Activated CD4-positive, alpha-beta T cell treated with anti-CD3 and anti-CD28 coated beads, Interleukin-2, Interleukin-6, amounts not matched to agents 100 ng/mL and 50 ng/mL, durations not matched to agents 16 hours and 8 hours (primary cell): ENCODE measurements at regions not wholly inside any gene's neighbourhood (a gene's known extent, or its start where the extent isn't known, plus 50 kb on each side); places are given as distances from the start of the nearest gene placed in this dataset.
"Not testable (repeated sequence)": the region's sequence is repeated elsewhere in the genome, so short reads cannot be mapped to it uniquely, and the experiment has no call there.

Experiments used
- DNase-seq: peaks from one replicate; pipeline ENCODE4 v3.0.0-alpha.2; 2020

GRCh38 chr5:93359296-93359959 is 221.6 kb downstream of the NR2F1-AS1 start:
- no peak for DNase-seq

- DNase-seq, result no peak
These were observed 222.8 kb downstream of the NR2F1-AS1 start for GRCh38 chr5:93358176-93358575.

- no peak for DNase-seq
These were observed 223.3 kb downstream of the NR2F1-AS1 start for GRCh38 chr5:93357686-93358085.

GRCh38 chr5:93355691-93356090 is 225.3 kb downstream of the NR2F1-AS1 start:
- no peak for DNase-seq

GRCh38 chr5:93352186-93352585 is 228.8 kb downstream of the NR2F1-AS1 start:
- DNase-seq, result no peak

GRCh38 chr5:93349613-93350012 is 231.4 kb downstream of the NR2F1-AS1 start:
- no peak for DNase-seq

GRCh38 chr5:93348231-93348630 is 232.8 kb downstream of the NR2F1-AS1 start:
- DNase-seq, result no peak

- DNase-seq, result not testable (repeated sequence)
These were observed 234.2 kb downstream of the NR2F1-AS1 start for GRCh38 chr5:93346850-93347249.

- no peak for DNase-seq
These were observed 234.7 kb downstream of the NR2F1-AS1 start for GRCh38 chr5:93346301-93346700.

- DNase-seq, result no peak
These were observed 237.4 kb downstream of the NR2F1-AS1 start for GRCh38 chr5:93343570-93343969.

- DNase-seq, result no peak
These were observed 238.4 kb downstream of the NR2F1-AS1 start for GRCh38 chr5:93342563-93343061.

GRCh38 chr5:93340881-93341280 is 240.1 kb downstream of the NR2F1-AS1 start:
- DNase-seq, result no peak

GRCh38 chr5:93337138-93337537 is 243.9 kb downstream of the NR2F1-AS1 start:
- no peak for DNase-seq

GRCh38 chr5:93336330-93337110 is 244.5 kb downstream of the NR2F1-AS1 start:
- DNase-seq, result no peak

GRCh38 chr5:93331863-93332262 is 249.2 kb downstream of the NR2F1-AS1 start:
- DNase-seq, result no peak

GRCh38 chr5:93331241-93331640 is 249.8 kb downstream of the NR2F1-AS1 start:
- DNase-seq, result no peak

- DNase-seq, result no peak
These were observed 250.5 kb downstream of the NR2F1-AS1 start for GRCh38 chr5:93330506-93330905.

GRCh38 chr5:93329756-93330155 is 251.3 kb downstream of the NR2F1-AS1 start:
- no peak for DNase-seq

GRCh38 chr5:93328833-93329232 is 252.2 kb downstream of the NR2F1-AS1 start:
- DNase-seq, result no peak

- no peak for DNase-seq
These were observed 253.4 kb downstream of the NR2F1-AS1 start for GRCh38 chr5:93327605-93328004.

- no peak for DNase-seq
These were observed 255.1 kb downstream of the NR2F1-AS1 start for GRCh38 chr5:93325946-93326345.

GRCh38 chr5:93322974-93323860 is 257.8 kb downstream of the NR2F1-AS1 start:
- DNase-seq, result no peak

- no peak for DNase-seq
These were observed 260.0 kb downstream of the NR2F1-AS1 start for GRCh38 chr5:93320920-93321445.
